ENCODE measurements at regions not wholly inside any gene's neighbourhood (a gene's known extent, or its start where the extent isn't known, plus 50 kb on each side); places are given as distances from the start of the nearest gene placed in this dataset.

- Histone ChIP-seq H3K79me2 (ENCODE audit: insufficient read depth, low read length) (no peaks in the 10 kb centered on the region), H3K56ac (ENCODE audit: insufficient read length, low read depth, low read length) (no peak overlapping the region), H3K27ac (ENCODE audit: insufficient read length, low read depth, low read length) (no peak overlapping the region), H3K79me1 (ENCODE audit: insufficient read depth, low read depth, low read length, poor library complexity, severe bottlenecking) (no peaks in the 10 kb centered on the region), H2AK5ac (ENCODE audit: insufficient read length, low read length) (no peak overlapping the region), H3K9ac (ENCODE audit: extremely low read depth, insufficient read length, low read length) (no peak overlapping the region), H4K8ac (replicated peaks; ENCODE audit: insufficient read length, low read depth, low read length) (no peak overlapping the region), H3K23me2 (ENCODE audit: insufficient read length, low read depth, low read length, poor library complexity, severe bottlenecking) (no peaks in the 10 kb centered on the region), H2BK12ac (ENCODE audit: insufficient read length, low read depth, low read length) (no peak overlapping the region), H4K5ac (ENCODE audit: insufficient read length, low read depth, low read length) (no peak overlapping the region), H2BK5ac (ENCODE audit: insufficient read length, low read length) (no peak overlapping the region), H3K27me3 (ENCODE audit: insufficient read depth, low read length) (no peaks in the 10 kb centered on the region), H3K4me1 (ENCODE audit: insufficient read depth, low read length) (no peaks in the 10 kb centered on the region), H3K4me2 (ENCODE audit: insufficient read depth, insufficient read length, low read length) (no peak overlapping the region), H3T11ph (ENCODE audit: low read length) (no peak overlapping the region), H2BK20ac (ENCODE audit: low read depth, low read length, poor library complexity, severe bottlenecking) (no peak overlapping the region), H3K9me3 (ENCODE audit: control insufficient read depth, low read depth, low read length) (no peaks in the 10 kb centered on the region), H2BK120ac (ENCODE audit: low read depth, low read length, poor library complexity, severe bottlenecking) (no peak overlapping the region), H4K91ac (ENCODE audit: insufficient read length, low read depth, low read length) (no peak overlapping the region), H3K14ac (ENCODE audit: insufficient read depth, low read length) (no peak overlapping the region), H2AFZ (ENCODE audit: low read length) (no peak overlapping the region), H4K20me1 (ENCODE audit: control insufficient read depth, insufficient read depth, insufficient read length) (no peaks in the 10 kb centered on the region), H3K4ac (ENCODE audit: low read depth, low read length) (no peak overlapping the region), H2BK15ac (ENCODE audit: low read depth, low read length) (no peak overlapping the region), H3K18ac (ENCODE audit: insufficient read length, low read depth, low read length) (no peak overlapping the region), H3K23ac (ENCODE audit: insufficient read length, low read depth, low read length) (no peak overlapping the region)
- Mint-ChIP-seq H3K27ac (no peak overlapping the region), H3K4me3 (no peak overlapping the region), H3K27me3 (ENCODE audit: low read depth) (no peaks in the 10 kb centered on the region), H3K4me1 (no peaks in the 10 kb centered on the region), H3K9me3 (peaks cover 3 to 4% of the 10 kb centered on the region in 2 experiments; a peak in 1 of 5 replicates), H3K36me3 (ENCODE audit: insufficient read depth in 1 of 3, low read depth in 3 of 3) (peaks cover 0 to 2% (median 0%) of the 10 kb centered on the region in 3 experiments; a peak in 1 of 7 replicates)
- no peak for DNase-seq
- no peak for TF ChIP-seq CTCF (conservative IDR thresholded peaks at IDR 0.05)
- no CpG with 5 or more reads among the region's 1 CpG for WGBS (ENCODE audit: extremely low coverage, insufficient read length, low lambda C conversion rate)
Measured at GRCh38 chr4:35689870-35690269, 554.4 kb downstream of the ARAP2 start.

Data from H9 (cell line).